H1 (cell line): ENCODE measurements at regions not wholly inside any gene's neighbourhood (a gene's known extent, or its start where the extent isn't known, plus 50 kb on each side); places are given as distances from the start of the nearest gene placed in this dataset.

Experiments
- CTCF ChIA-PET: fragments of 300-600 bp; sonication (Branson Sonifier 250); formaldehyde crosslinking; loops from one replicate; lab custom pipeline; 2021; ENCODE audit not compliant: partially characterized antibody; lab: Charles Lee
- POLR2A ChIA-PET: fragments of 300-600 bp; sonication (Branson Sonifier 250); formaldehyde crosslinking; loops from one replicate; lab custom pipeline; 2021; ENCODE audit warnings: inconsistent platforms; ENCODE audit not compliant: partially characterized antibody; lab: Charles Lee
- DNase-seq, 2 experiments: peaks; one replicate each; pipeline versions ENCODE4 v3.0.0 to v3.0.0-alpha.2; 2010 to 2022; ENCODE audit warnings: low spot score in 2 of 2, low read depth in 1 of 2, mixed read lengths in 1 of 2
- FAIRE-seq: peaks from 2 replicates; lab custom pipeline; 2011; peaks lifted over from hg19 to GRCh38; lab: Jason Lieb, UNC
- H2AFZ ChIP-seq: 2 replicates; pipeline ENCODE4 v1.8.1; 2012; ENCODE audit warnings: low read length, inconsistent platforms
- H2AK5ac ChIP-seq: 2 replicates; pipeline ENCODE4 v1.6.1; 2013; ENCODE audit warnings: low read depth, low read length
- H2BK120ac ChIP-seq: replicated peaks from 2 replicates; pipeline ENCODE3; 2013; ENCODE audit warnings: low read depth, low read length, inconsistent platforms
- H2BK12ac ChIP-seq: 2 replicates; pipeline ENCODE4 v1.6.1; 2013; ENCODE audit warnings: low read depth, low read length
- H2BK15ac ChIP-seq: 2 replicates; pipeline ENCODE4 v1.6.1; 2013; ENCODE audit warnings: low read length
- H2BK20ac ChIP-seq: 2 replicates; pipeline ENCODE4 v1.6.1; 2013; ENCODE audit warnings: low read length
- H2BK5ac ChIP-seq: 2 replicates; pipeline ENCODE4 v1.6.1; 2013; ENCODE audit warnings: low read depth, low read length
- H3K14ac ChIP-seq: 2 replicates; pipeline ENCODE4 v1.6.1; 2013; ENCODE audit warnings: inconsistent platforms; ENCODE audit not compliant: insufficient read length
- H3K18ac ChIP-seq: 2 replicates; pipeline ENCODE4 v1.6.1; 2013; ENCODE audit warnings: low read length; ENCODE audit errors: extremely low read depth
- H3K23ac ChIP-seq: 2 replicates; pipeline ENCODE4 v1.6.1; 2013; ENCODE audit warnings: inconsistent platforms; ENCODE audit not compliant: insufficient read length
- H3K23me2 ChIP-seq: 2 replicates; pipeline ENCODE4 v1.6.1; 2013; ENCODE audit warnings: low read depth, low read length
- H3K27ac ChIP-seq: 2 replicates; pipeline ENCODE4 v1.6.1; 2011; ENCODE audit warnings: low read depth, low read length, inconsistent platforms
- H3K27me3 ChIP-seq, 4 experiments: replicated peaks in 1 of 4; 1 replicate in 1 of 4; 2 replicates in 3 of 4; pipeline versions ENCODE4 v1.6.1 to v1.8.1; 2011 to 2013; ENCODE audit warnings: low read length in 3 of 4, mild to moderate bottlenecking in 3 of 4, inconsistent platforms in 2 of 4, mixed read lengths in 2 of 4, moderate library complexity in 1 of 4; ENCODE audit not compliant: control insufficient read depth in 3 of 4, insufficient read depth in 3 of 4; ENCODE audit errors: extremely low read depth in 1 of 4
- H3K36me3 ChIP-seq, 4 experiments: 2 replicates each; pipeline versions ENCODE4 v1.6.1 to v1.8.1; 2011 to 2013; ENCODE audit warnings: mild to moderate bottlenecking in 4 of 4, low read length in 3 of 4, moderate library complexity in 2 of 4, control low read depth in 1 of 4, inconsistent platforms in 1 of 4; ENCODE audit not compliant: insufficient read depth in 4 of 4, control insufficient read depth in 2 of 4
- H3K4ac ChIP-seq: replicated peaks from 2 replicates; pipeline ENCODE3; 2013; ENCODE audit warnings: low read length, low read depth, mixed read lengths, inconsistent platforms; ENCODE audit not compliant: insufficient read length
- H3K4me1 ChIP-seq, 4 experiments: replicated peaks in 1 of 4; 1 replicate in 1 of 4; 2 replicates in 3 of 4; pipeline versions ENCODE4 v1.6.1 to v1.8.1; 2011 to 2013; ENCODE audit warnings: low read length in 3 of 4, inconsistent platforms in 2 of 4, mixed read lengths in 1 of 4; ENCODE audit not compliant: insufficient read depth in 4 of 4, control insufficient read depth in 3 of 4
- H3K4me2 ChIP-seq, 2 experiments: 2 replicates each; pipeline versions ENCODE4 v1.6.1 to v1.8.1; 2011 to 2013; ENCODE audit warnings: low read depth in 2 of 2, low read length in 2 of 2, control low read depth in 1 of 2, inconsistent platforms in 1 of 2, mild to moderate bottlenecking in 1 of 2; ENCODE audit not compliant: insufficient read depth in 1 of 2
- H3K4me3 ChIP-seq, 4 experiments: fragments of 200-600, 300-600 bp in 1 of 4; sonication (generic), shearing (Covaris generic), sonication (Bioruptor Twin) in 1 of 4; 2 replicates each; pipeline versions ENCODE4 v1.5.1 to v1.8.1; 2011 to 2016; ENCODE audit warnings: low read length in 4 of 4, low read depth in 3 of 4, control low read depth in 2 of 4, inconsistent platforms in 2 of 4, mild to moderate bottlenecking in 2 of 4, mixed read lengths in 1 of 4, moderate library complexity in 1 of 4; ENCODE audit not compliant: insufficient read depth in 2 of 4; ENCODE audit errors: extremely low read depth in 1 of 4
- H3K56ac ChIP-seq: replicated peaks from 2 replicates; pipeline ENCODE3; 2013; ENCODE audit warnings: low read depth, mild to moderate bottlenecking, mixed read lengths, low read length, inconsistent platforms; ENCODE audit not compliant: insufficient read length
- H3K79me1 ChIP-seq: 2 replicates; pipeline ENCODE4 v1.6.1; 2013; ENCODE audit warnings: low read depth, low read length, control low read depth
- H3K79me2 ChIP-seq, 2 experiments: 2 replicates each; pipeline versions ENCODE4 v1.6.1 to v1.8.1; 2012 to 2013; ENCODE audit warnings: low read length in 2 of 2, mild to moderate bottlenecking in 2 of 2, inconsistent platforms in 1 of 2; ENCODE audit not compliant: insufficient read depth in 2 of 2, control insufficient read depth in 1 of 2
- H3K9ac ChIP-seq, 4 experiments: replicated peaks in 1 of 4; 1 replicate in 1 of 4; 2 replicates in 3 of 4; pipeline versions ENCODE4 v1.6.1 to v1.8.1; 2011 to 2013; ENCODE audit warnings: low read depth in 3 of 4, low read length in 3 of 4, control low read depth in 2 of 4, mild to moderate bottlenecking in 2 of 4, moderate library complexity in 2 of 4, inconsistent platforms in 1 of 4; ENCODE audit errors: extremely low read depth in 1 of 4
- H3K9me3 ChIP-seq, 2 experiments: 2 replicates each; pipeline versions ENCODE4 v1.6.1 to v1.8.1; 2012 to 2013; ENCODE audit warnings: mild to moderate bottlenecking in 2 of 2, moderate library complexity in 2 of 2, control low read depth in 1 of 2, inconsistent platforms in 1 of 2, low read depth in 1 of 2, low read length in 1 of 2, mixed read lengths in 1 of 2; ENCODE audit not compliant: insufficient read depth in 2 of 2
- H4K20me1 ChIP-seq, 2 experiments: replicated peaks in 1 of 2; 2 replicates each; pipeline versions ENCODE3 to v1.8.1; 2011 to 2013; ENCODE audit warnings: inconsistent platforms in 2 of 2, low read length in 2 of 2, mild to moderate bottlenecking in 1 of 2; ENCODE audit not compliant: insufficient read depth in 2 of 2, control insufficient read depth in 1 of 2
- H4K5ac ChIP-seq: 2 replicates; pipeline ENCODE4 v1.6.1; 2013; ENCODE audit warnings: low read length, low read depth, mixed read lengths, inconsistent platforms; ENCODE audit not compliant: insufficient read length
- H4K8ac ChIP-seq: 2 replicates; pipeline ENCODE4 v1.8.0; 2013; ENCODE audit warnings: mild to moderate bottlenecking, moderate library complexity, low read length, inconsistent platforms; ENCODE audit not compliant: insufficient read depth; ENCODE audit errors: extremely low read depth
- H4K91ac ChIP-seq: replicated peaks from 2 replicates; pipeline ENCODE3; 2013; ENCODE audit warnings: low read length, mixed read lengths, inconsistent platforms; ENCODE audit not compliant: insufficient read length
- RAD21 ChIP-seq, 2 experiments: IDR thresholded peaks in 1 of 2; conservative IDR thresholded peaks in 1 of 2; 2 replicates each; pipeline ENCODE4 v1.6.1; 2011; ENCODE audit warnings: low read depth in 2 of 2, low read length in 2 of 2, improper control_type of control experiment in 1 of 2, inconsistent platforms in 1 of 2, mild to moderate bottlenecking in 1 of 2, moderate library complexity in 1 of 2
- RXRA ChIP-seq: IDR thresholded peaks from 2 replicates; pipeline ENCODE4 v1.6.1; 2011; ENCODE audit warnings: low read depth, mild to moderate bottlenecking, low read length, moderate library complexity; ENCODE audit not compliant: insufficient read depth
- SP2 ChIP-seq: IDR thresholded peaks from 2 replicates; pipeline ENCODE4 v1.6.1; 2012; ENCODE audit warnings: mild to moderate bottlenecking, low read length, inconsistent platforms
- ZNF274 ChIP-seq: IDR thresholded peaks from 2 replicates; pipeline ENCODE4 v1.7.0; 2012; ENCODE audit warnings: low read length, borderline replicate concordance; ENCODE audit errors: extremely low read depth
- WGBS, 2 experiments: shearing (Covaris generic) in 1 of 2; methylation state at CpG; one replicate each; pipeline versions ENCODE4 v1.1.6 to v1.1.7; 2013 to 2015; ENCODE audit warnings: low lambda C conversion rate in 2 of 2, mixed read lengths in 2 of 2, inconsistent platforms in 1 of 2, low coverage in 1 of 2, missing lambda C conversion rate in 1 of 2; ENCODE audit not compliant: insufficient replicate concordance in 2 of 2, insufficient coverage in 1 of 2, insufficient read length in 1 of 2; ENCODE audit errors: extremely low coverage in 1 of 2, missing lambda C conversion rate in 1 of 2; 5-methylcytosine and 5-hydroxymethylcytosine counted together

DNA sequence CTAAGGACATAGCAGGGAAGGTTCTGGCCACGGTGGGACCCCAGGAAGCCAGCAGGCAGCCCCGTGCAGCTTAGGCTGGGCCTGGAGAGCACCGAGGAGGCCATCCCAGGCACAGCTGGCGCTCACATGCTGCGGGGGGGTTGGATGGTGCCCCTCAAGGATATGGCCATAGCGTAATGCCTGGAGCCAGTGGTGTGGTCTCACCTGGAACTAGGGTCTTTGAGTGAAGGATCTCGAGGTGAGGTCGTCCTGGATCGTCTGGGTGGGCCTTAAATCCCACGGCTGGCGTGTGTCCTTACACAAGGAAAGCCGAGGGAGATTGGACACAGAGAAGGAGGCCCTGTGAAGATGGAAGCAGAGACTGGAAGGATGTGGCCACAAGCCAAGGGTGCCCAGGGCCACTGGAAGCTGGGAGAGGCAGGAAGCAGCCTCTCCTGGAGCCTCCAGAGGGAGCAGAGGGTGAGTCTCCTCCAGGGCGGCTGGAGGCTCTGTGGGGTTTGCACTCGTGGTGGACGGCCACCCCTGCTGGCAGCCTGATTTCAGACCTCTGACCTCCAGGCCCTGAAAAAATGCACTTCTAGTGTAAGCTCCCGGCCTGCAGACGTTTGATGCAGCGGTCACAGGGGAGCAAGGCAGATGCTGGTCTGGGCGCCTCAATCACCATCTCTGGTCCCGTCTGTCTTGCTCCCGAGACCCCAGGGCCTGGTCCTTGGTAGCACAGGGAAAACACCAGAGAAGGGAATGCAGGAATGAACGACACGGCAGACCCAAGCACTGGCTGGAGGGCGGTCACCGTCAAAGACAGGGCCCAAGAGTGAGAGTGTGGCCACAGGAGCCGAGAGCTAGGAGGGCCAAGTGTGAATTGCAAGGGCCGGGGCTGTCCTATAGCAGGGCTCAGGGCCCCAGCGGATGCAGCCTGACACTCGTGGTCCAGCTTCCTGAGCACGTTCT is 218.6 kb downstream of the KIF26A start:
- Histone ChIP-seq H3K4me2 (no peak overlapping the region), H3K27me3 (no peaks in the 10 kb centered on the region), H2AK5ac (no peak overlapping the region), H2BK15ac (no peak overlapping the region), H3K27ac (no peak overlapping the region), H3K4me3 (no peak overlapping the region), H4K8ac (no peak overlapping the region), H4K91ac (no peak overlapping the region), H3K9me3 (no peaks in the 10 kb centered on the region), H3K23ac (no peak overlapping the region), H2AFZ (no peak overlapping the region), H3K56ac (no peak overlapping the region), H4K5ac (no peak overlapping the region), H3K9ac (no peak overlapping the region), H2BK5ac (no peak overlapping the region), H3K23me2 (no peaks in the 10 kb centered on the region), H2BK20ac (no peak overlapping the region), H3K4me1 (no peaks in the 10 kb centered on the region), H2BK120ac (no peak overlapping the region), H4K20me1 (no peaks in the 10 kb centered on the region), H3K79me1 (no peaks in the 10 kb centered on the region), H3K36me3 (no peaks in the 10 kb centered on the region), H2BK12ac (no peak overlapping the region), H3K14ac (no peak overlapping the region), H3K79me2 (no peaks in the 10 kb centered on the region), H3K18ac (no peak overlapping the region), H3K4ac (peak overlapping the region; percentile 78)
- WGBS, 2 experiments = 92% methylated on average over 29 of the region's 30 CpGs; no CpG with 5 or more reads in 1 of the 2 experiments
- ChIA-PET POLR2A (no interaction called here), CTCF (interaction anchor here (0.6 to 1.9 kb wide), 5 partner anchors 12 to 207 kb away, joined by 3 to 5 read pairs (median 3); no protein-coding TSS in a partner anchor)
- TF ChIP-seq SP2 (no peak), RXRA (no peak), RAD21 (IDR thresholded peaks at IDR 0.05 in 1 of 2, conservative IDR thresholded peaks at IDR 0.05 in 1 of 2; ENCODE audit: low read depth in 2 of 2, low read length in 2 of 2) (0 out of 4 replicates have a peak, but pooled peaks of 1 of the 2 experiments have one; percentile 2), ZNF274 (no peak)
- DNase-seq (no peak), FAIRE-seq (no peak)
